ENCODE measurements at regions not wholly inside any gene's neighbourhood (a gene's known extent, or its start where the extent isn't known, plus 50 kb on each side); places are given as distances from the start of the nearest gene placed in this dataset.
A peak's percentile ranks its signal among the peaks of the same experiment; 100 is the strongest.
"Not testable (repeated sequence)": the region's sequence is repeated elsewhere in the genome, so short reads cannot be mapped to it uniquely, and the experiment has no call there.

DNA sequence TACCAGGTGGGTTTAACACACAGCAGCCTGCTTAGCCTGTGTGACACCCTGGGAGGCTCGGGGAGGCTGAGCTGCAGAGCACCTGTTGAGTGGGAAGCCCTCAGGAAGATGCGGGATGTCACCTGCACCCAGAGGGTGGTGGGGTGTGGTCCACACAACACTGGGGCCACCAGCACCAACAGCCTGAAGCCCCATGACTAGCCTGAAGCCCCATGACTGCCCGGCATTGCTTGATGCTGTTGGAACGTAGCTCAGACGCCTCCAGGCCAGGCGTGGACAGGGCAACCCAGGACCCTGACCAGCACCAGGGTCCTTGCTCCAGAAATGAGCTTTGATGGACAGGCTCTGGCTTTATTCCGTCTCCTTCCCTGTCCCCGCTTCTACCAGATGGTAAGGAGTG, 76.3 kb upstream of the ZNF469 start:
- Histone ChIP-seq H3K9me3 (replicated peaks; ENCODE audit: low read length) (no peaks in the 10 kb centered on the region), H3K4me3 (ENCODE audit: low read length) (peak overlapping the region; percentile 43), H3K4me1 (ENCODE audit: control insufficient read depth, insufficient read depth, low read length) (peaks cover 75% of the 10 kb centered on the region), H3K36me3 (ENCODE audit: insufficient read depth, low read length) (no peaks in the 10 kb centered on the region), H3K4me2 (ENCODE audit: low read length) (peak overlapping the region; percentile 48), H3K9ac (ENCODE audit: low read depth, low read length) (peak overlapping the region; percentile 82), H3K27me3 (ENCODE audit: control insufficient read depth, insufficient read depth, low read length) (no peaks in the 10 kb centered on the region)

- H3K4me1 ChIP-seq (ENCODE audit: control insufficient read depth, insufficient read depth, low read length): peaks cover 69% of the 10 kb centered on the region
- H3K4me3 ChIP-seq (ENCODE audit: low read length): no peak overlapping the region
- H3K27me3 ChIP-seq (ENCODE audit: control insufficient read depth, insufficient read depth, low read length): no peaks in the 10 kb centered on the region
Observed at GRCh38 chr16:88306860-88307545, 75.8 kb upstream of the ZNF469 start.

DNA sequence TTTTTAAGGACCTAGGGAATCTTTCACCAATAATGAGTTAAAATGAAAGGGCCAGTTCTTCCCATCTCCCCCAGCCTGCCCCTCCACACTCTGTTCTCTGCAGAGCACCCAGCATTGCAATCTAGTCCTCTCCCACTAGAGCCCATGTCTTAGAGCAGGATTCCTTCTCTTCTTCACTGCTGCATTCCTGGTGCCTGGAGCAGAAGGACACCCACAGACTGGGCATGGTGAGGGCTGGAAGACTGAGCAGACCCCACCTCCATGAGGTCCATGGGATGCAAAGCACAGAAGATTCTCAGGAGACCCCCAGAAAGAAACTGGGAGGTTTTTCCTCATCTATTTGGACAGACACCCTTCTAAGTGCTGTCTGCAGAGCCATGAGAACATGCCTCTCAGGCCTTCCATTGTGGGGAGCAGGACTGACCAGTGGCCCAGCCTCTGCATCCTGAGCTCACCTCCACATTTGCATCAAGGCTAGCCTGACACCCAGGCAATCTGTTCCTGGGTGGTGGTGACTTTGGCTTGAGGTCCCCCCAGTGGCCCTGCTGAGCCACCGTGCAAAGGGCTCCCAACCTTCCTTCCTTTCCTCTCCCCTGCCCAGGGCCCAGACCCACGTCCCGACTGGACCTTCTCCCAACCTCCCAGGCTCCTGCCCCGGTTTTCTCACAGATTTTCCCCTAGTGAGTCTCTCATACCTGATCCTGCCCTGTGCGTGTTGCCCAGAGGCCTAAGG, 74.2 kb upstream of the ZNF469 start:
- H3K4me2 ChIP-seq (ENCODE audit: low read length): no peak overlapping the region
- no peaks in the 10 kb centered on the region for H3K36me3 ChIP-seq (ENCODE audit: insufficient read depth, low read length)
- H3K4me3 ChIP-seq (ENCODE audit: low read length): no peak overlapping the region
- H3K27me3 ChIP-seq (ENCODE audit: control insufficient read depth, insufficient read depth, low read length): no peaks in the 10 kb centered on the region
- H3K9ac ChIP-seq (ENCODE audit: low read depth, low read length): peak overlapping the region; percentile 82
- H3K9me3 ChIP-seq (replicated peaks; ENCODE audit: low read length): peaks cover 4% of the 10 kb centered on the region
- peaks cover 53% of the 10 kb centered on the region for H3K4me1 ChIP-seq (ENCODE audit: control insufficient read depth, insufficient read depth, low read length)

More at GRCh38 chr16:88306860-88307545, 75.8 kb upstream of the ZNF469 start:
- Histone ChIP-seq H3K9ac (ENCODE audit: low read depth, low read length) (peak overlapping the region; percentile 82), H3K9me3 (replicated peaks; ENCODE audit: low read length) (no peaks in the 10 kb centered on the region), H3K36me3 (ENCODE audit: insufficient read depth, low read length) (no peaks in the 10 kb centered on the region), H3K4me2 (ENCODE audit: low read length) (peak overlapping the region; percentile 48)

GRCh38 chr16:88309174-88309907, 73.4 kb upstream of the ZNF469 start:
- H3K4me2 ChIP-seq (ENCODE audit: low read length): no peak overlapping the region

GRCh38 chr16:88309908-88310265, 72.9 kb upstream of the ZNF469 start:
- Histone ChIP-seq H3K36me3 (ENCODE audit: insufficient read depth, low read length) (no peaks in the 10 kb centered on the region), H3K4me3 (ENCODE audit: low read length) (no peak overlapping the region), H3K27me3 (ENCODE audit: control insufficient read depth, insufficient read depth, low read length) (no peaks in the 10 kb centered on the region), H3K9ac (ENCODE audit: low read depth, low read length) (no peak overlapping the region), H3K4me2 (ENCODE audit: low read length) (no peak overlapping the region), H3K4me1 (ENCODE audit: control insufficient read depth, insufficient read depth, low read length) (peaks cover 41% of the 10 kb centered on the region), H3K9me3 (replicated peaks; ENCODE audit: low read length) (peaks cover 4% of the 10 kb centered on the region)

More at GRCh38 chr16:88309174-88309907, 73.4 kb upstream of the ZNF469 start:
- H3K4me1 ChIP-seq (ENCODE audit: control insufficient read depth, insufficient read depth, low read length): peaks cover 45% of the 10 kb centered on the region
- H3K9ac ChIP-seq (ENCODE audit: low read depth, low read length): peak overlapping the region; percentile 3
- H3K4me3 ChIP-seq (ENCODE audit: low read length): no peak overlapping the region
- no peaks in the 10 kb centered on the region for H3K36me3 ChIP-seq (ENCODE audit: insufficient read depth, low read length)
- H3K9me3 ChIP-seq (replicated peaks; ENCODE audit: low read length): peaks cover 4% of the 10 kb centered on the region
- H3K27me3 ChIP-seq (ENCODE audit: control insufficient read depth, insufficient read depth, low read length): no peaks in the 10 kb centered on the region

- H3K9ac ChIP-seq (ENCODE audit: low read depth, low read length): no peak overlapping the region
- H3K4me1 ChIP-seq (ENCODE audit: control insufficient read depth, insufficient read depth, low read length): peaks cover 41% of the 10 kb centered on the region
- no peaks in the 10 kb centered on the region for H3K27me3 ChIP-seq (ENCODE audit: control insufficient read depth, insufficient read depth, low read length)
- H3K9me3 ChIP-seq (replicated peaks; ENCODE audit: low read length): peaks cover 4% of the 10 kb centered on the region
- H3K36me3 ChIP-seq (ENCODE audit: insufficient read depth, low read length): no peaks in the 10 kb centered on the region
- H3K4me3 ChIP-seq (ENCODE audit: low read length): no peak overlapping the region
- H3K4me2 ChIP-seq (ENCODE audit: low read length): no peak overlapping the region
Observed at GRCh38 chr16:88310796-88311605, 71.8 kb upstream of the ZNF469 start.

DNA sequence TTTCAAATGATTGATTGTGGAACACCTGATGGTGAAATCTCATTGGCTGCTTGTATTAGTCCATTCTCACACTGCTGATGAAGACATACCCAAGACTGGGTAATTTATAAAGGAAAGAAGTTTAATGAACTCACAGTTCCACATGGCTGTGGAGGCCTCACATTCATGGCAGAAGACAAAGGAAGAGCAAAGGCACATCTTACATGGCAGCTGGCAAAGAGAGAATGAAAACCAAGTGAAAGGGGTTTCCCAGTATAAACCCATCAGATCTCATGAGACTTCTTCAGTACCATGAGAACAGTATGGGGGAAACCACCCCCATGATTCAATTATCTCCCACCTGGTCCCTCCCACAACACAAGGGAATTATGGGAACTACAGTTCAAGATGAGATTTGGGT, 70.9 kb upstream of the ZNF469 start:
- not testable (repeated sequence) for H3K9me3 ChIP-seq (replicated peaks; ENCODE audit: low read length); H3K27me3 ChIP-seq (ENCODE audit: control insufficient read depth, insufficient read depth, low read length); H3K4me3 ChIP-seq (ENCODE audit: low read length); H3K4me2 ChIP-seq (ENCODE audit: low read length); H3K9ac ChIP-seq (ENCODE audit: low read depth, low read length); H3K36me3 ChIP-seq (ENCODE audit: insufficient read depth, low read length)
- peaks cover 35% of the 10 kb centered on the region for H3K4me1 ChIP-seq (ENCODE audit: control insufficient read depth, insufficient read depth, low read length)

DNA sequence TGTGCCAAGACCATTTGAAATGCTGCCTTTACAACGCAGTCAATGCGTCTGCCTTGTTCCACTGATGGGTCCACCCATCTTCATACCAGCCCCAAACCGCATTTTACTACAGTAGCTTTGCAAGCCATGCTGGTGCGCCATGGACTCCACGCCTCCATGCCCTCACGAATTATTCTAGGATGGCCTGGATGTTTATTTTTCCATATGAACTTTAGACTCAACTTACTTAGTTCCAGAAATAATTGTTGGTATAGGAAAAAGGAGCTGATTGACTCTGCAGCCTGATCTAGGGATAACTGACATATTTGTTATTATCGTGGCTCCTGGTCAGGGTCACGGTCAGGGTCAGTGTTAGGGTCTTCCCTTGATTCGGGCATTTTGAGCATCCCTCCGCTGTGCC, 70.0 kb upstream of the ZNF469 start:
- H3K9me3 ChIP-seq (replicated peaks; ENCODE audit: low read length): peaks cover 4% of the 10 kb centered on the region
- no peak overlapping the region for H3K4me3 ChIP-seq (ENCODE audit: low read length)
- no peak overlapping the region for H3K9ac ChIP-seq (ENCODE audit: low read depth, low read length)
- no peak overlapping the region for H3K4me2 ChIP-seq (ENCODE audit: low read length)
- peaks cover 34% of the 10 kb centered on the region for H3K4me1 ChIP-seq (ENCODE audit: control insufficient read depth, insufficient read depth, low read length)
- H3K27me3 ChIP-seq (ENCODE audit: control insufficient read depth, insufficient read depth, low read length): no peaks in the 10 kb centered on the region
- H3K36me3 ChIP-seq (ENCODE audit: insufficient read depth, low read length): no peaks in the 10 kb centered on the region

GRCh38 chr16:88314991-88315542, 67.7 kb upstream of the ZNF469 start:
- Histone ChIP-seq H3K4me2 (ENCODE audit: low read length) (no peak overlapping the region), H3K9ac (ENCODE audit: low read depth, low read length) (peak overlapping the region; percentile 55), H3K4me1 (ENCODE audit: control insufficient read depth, insufficient read depth, low read length) (peaks cover 23% of the 10 kb centered on the region), H3K27me3 (ENCODE audit: control insufficient read depth, insufficient read depth, low read length) (no peaks in the 10 kb centered on the region), H3K9me3 (replicated peaks; ENCODE audit: low read length) (peaks cover 4% of the 10 kb centered on the region), H3K36me3 (ENCODE audit: insufficient read depth, low read length) (no peaks in the 10 kb centered on the region), H3K4me3 (ENCODE audit: low read length) (no peak overlapping the region)

- Histone ChIP-seq H3K9ac (ENCODE audit: low read depth, low read length) (peak overlapping the region; percentile 55), H3K9me3 (replicated peaks; ENCODE audit: low read length) (peaks cover 4% of the 10 kb centered on the region), H3K4me1 (ENCODE audit: control insufficient read depth, insufficient read depth, low read length) (peaks cover 23% of the 10 kb centered on the region), H3K27me3 (ENCODE audit: control insufficient read depth, insufficient read depth, low read length) (no peaks in the 10 kb centered on the region), H3K36me3 (ENCODE audit: insufficient read depth, low read length) (no peaks in the 10 kb centered on the region), H3K4me3 (ENCODE audit: low read length) (peak overlapping the region; percentile 36), H3K4me2 (ENCODE audit: low read length) (peak overlapping the region; percentile 63)
Observed at GRCh38 chr16:88315543-88316105, 67.1 kb upstream of the ZNF469 start.

Data from skeletal muscle satellite cell (primary cell).